ENCODE measurements at regions not wholly inside any gene's neighbourhood (a gene's known extent, or its start where the extent isn't known, plus 50 kb on each side); places are given as distances from the start of the nearest gene placed in this dataset.

DNA sequence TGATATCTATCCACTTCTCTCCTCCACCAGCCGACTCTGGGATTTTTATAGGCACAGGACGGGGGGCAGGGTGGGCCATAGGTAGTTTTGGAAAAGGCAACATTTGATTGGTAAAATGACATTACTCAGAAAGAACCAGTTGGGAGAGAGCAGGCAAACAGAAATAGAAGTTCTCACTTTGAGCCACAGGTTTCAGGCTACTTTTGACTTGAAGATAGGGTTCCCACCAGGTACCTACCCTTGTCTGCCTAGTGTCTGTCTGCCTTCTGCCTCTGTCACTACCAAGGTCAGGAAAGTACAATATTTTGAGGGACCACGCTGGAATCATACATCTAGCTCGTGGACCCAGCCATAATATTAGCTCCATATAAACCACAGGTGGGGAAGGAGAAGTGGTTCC is 412.9 kb upstream of the GRM7 start:
- WGBS, 2 donors: 88 to 90% methylated on average over 4 of the region's 4 CpGs

GRCh38 chr3:6449099-6449498 is 411.8 kb upstream of the GRM7 start:
- 77 to 89% methylated on average over 3 of the region's 3 CpGs for WGBS, 2 donors
- H3K36me3 ChIP-seq: no peaks in the 10 kb centered on the region
- intact Hi-C loops (cut with DNase I): no loop called here
- no peak overlapping the region for H3K4me3 ChIP-seq
- H3K27ac ChIP-seq: no peak overlapping the region
- no peaks in the 10 kb centered on the region for H3K27me3 ChIP-seq
- no peak for TF ChIP-seq CTCF (IDR thresholded peaks at IDR 0.05)
- no peak for TF ChIP-seq EP300 (IDR thresholded peaks at IDR 0.05)
- TF ChIP-seq POLR2A (IDR thresholded peaks at IDR 0.05): no peak
- TF ChIP-seq POLR2AphosphoS5 (IDR thresholded peaks at IDR 0.05): no peak
- H3K4me1 ChIP-seq: no peaks in the 10 kb centered on the region
- DNase-seq: no peak
- H3K9me3 ChIP-seq: no peaks in the 10 kb centered on the region

More for the DNA sequence above, 412.9 kb upstream of the GRM7 start:
- no peak for TF ChIP-seq POLR2A (IDR thresholded peaks at IDR 0.05)
- TF ChIP-seq POLR2AphosphoS5 (IDR thresholded peaks at IDR 0.05): no peak
- no peak for TF ChIP-seq EP300 (IDR thresholded peaks at IDR 0.05)
- no peak for TF ChIP-seq CTCF (IDR thresholded peaks at IDR 0.05)
- H3K9me3 ChIP-seq: no peaks in the 10 kb centered on the region
- H3K27me3 ChIP-seq: no peaks in the 10 kb centered on the region
- intact Hi-C loops (cut with DNase I): no loop called here
- no peak overlapping the region for H3K4me3 ChIP-seq
- no peak for DNase-seq
- no peaks in the 10 kb centered on the region for H3K4me1 ChIP-seq
- no peaks in the 10 kb centered on the region for H3K36me3 ChIP-seq
- H3K27ac ChIP-seq: no peak overlapping the region

GRCh38 chr3:6452974-6453373 is 407.9 kb upstream of the GRM7 start:
- no peak for DNase-seq
- intact Hi-C loops (cut with DNase I): no loop called here
- H3K27ac ChIP-seq: no peak overlapping the region
- H3K27me3 ChIP-seq: no peaks in the 10 kb centered on the region
- WGBS, 2 donors: 28 to 60% methylated on average over 1 of the region's 1 CpG
- no peaks in the 10 kb centered on the region for H3K4me1 ChIP-seq
- H3K9me3 ChIP-seq: no peaks in the 10 kb centered on the region
- H3K4me3 ChIP-seq: no peak overlapping the region
- TF ChIP-seq POLR2A (IDR thresholded peaks at IDR 0.05) (no peak), CTCF (IDR thresholded peaks at IDR 0.05) (no peak), POLR2AphosphoS5 (IDR thresholded peaks at IDR 0.05) (no peak), EP300 (IDR thresholded peaks at IDR 0.05) (no peak)
- no peaks in the 10 kb centered on the region for H3K36me3 ChIP-seq

- Histone ChIP-seq H3K4me1 (no peaks in the 10 kb centered on the region), H3K36me3 (no peaks in the 10 kb centered on the region), H3K27ac (no peak overlapping the region), H3K9me3 (no peaks in the 10 kb centered on the region), H3K27me3 (no peaks in the 10 kb centered on the region), H3K4me3 (no peak overlapping the region)
- DNase-seq: no peak
- WGBS, 2 donors: 92 to 93% methylated on average over 3 of the region's 3 CpGs
- TF ChIP-seq POLR2A (IDR thresholded peaks at IDR 0.05): no peak
- TF ChIP-seq CTCF (IDR thresholded peaks at IDR 0.05): no peak
- no peak for TF ChIP-seq EP300 (IDR thresholded peaks at IDR 0.05)
- TF ChIP-seq POLR2AphosphoS5 (IDR thresholded peaks at IDR 0.05): no peak
- intact Hi-C loops (cut with DNase I): no loop called here
These were observed 405.9 kb upstream of the GRM7 start for GRCh38 chr3:6455031-6455430.

DNA sequence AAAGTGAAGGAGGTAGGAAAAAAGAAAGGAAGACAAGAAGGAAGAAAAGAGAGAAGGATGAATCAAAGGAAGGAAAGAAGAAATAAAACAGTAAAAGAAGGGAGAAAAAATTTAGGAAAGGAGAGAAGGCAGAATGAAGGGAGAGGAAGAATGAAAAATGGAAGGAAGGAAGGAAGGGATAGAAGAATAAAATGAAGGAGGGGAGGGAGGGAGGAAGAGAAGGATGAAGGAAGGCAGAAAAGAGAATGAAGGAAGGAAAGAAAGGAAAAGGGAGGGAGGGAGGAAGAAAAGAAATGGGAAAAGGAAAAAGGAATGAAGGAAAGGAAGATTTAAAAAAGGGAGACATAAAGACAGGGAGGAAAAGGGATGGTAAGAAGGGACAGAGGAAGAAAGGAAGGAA is 393.7 kb upstream of the GRM7 start:
- Histone ChIP-seq H3K27me3 (no peaks in the 10 kb centered on the region), H3K9me3 (no peaks in the 10 kb centered on the region), H3K36me3 (no peaks in the 10 kb centered on the region), H3K27ac (no peak overlapping the region), H3K4me3 (no peak overlapping the region), H3K4me1 (peaks cover 0 to 10% (median 0%) of the 10 kb centered on the region in 4 donors)
- intact Hi-C loops (cut with DNase I): no loop called here
- TF ChIP-seq POLR2AphosphoS5 (IDR thresholded peaks at IDR 0.05): no peak
- TF ChIP-seq CTCF (IDR thresholded peaks at IDR 0.05): no peak
- no peak for TF ChIP-seq POLR2A (IDR thresholded peaks at IDR 0.05)
- TF ChIP-seq EP300 (IDR thresholded peaks at IDR 0.05): no peak
- no peak for DNase-seq
